Neural progenitor cell (in vitro differentiated cells): ENCODE measurements at regions not wholly inside any gene's neighbourhood (a gene's known extent, or its start where the extent isn't known, plus 50 kb on each side); places are given as distances from the start of the nearest gene placed in this dataset.

Experiments
- DNase-seq: peaks from one replicate; pipeline ENCODE4 v3.0.0-alpha.2; 2016; ENCODE audit warnings: low spot score
- H2AFZ ChIP-seq: fragments of 200-600 bp; sonication (generic); replicated peaks from 2 replicates; pipeline ENCODE4 v1.6.1; 2016; ENCODE audit warnings: antibody characterized with exemption
- H3F3A ChIP-seq: fragments of 200-600 bp; sonication (generic); 2 replicates; pipeline ENCODE4 v1.6.1; 2016; ENCODE audit warnings: antibody characterized with exemption, low read depth
- H3K27ac ChIP-seq: fragments of 200-600 bp; sonication (generic); 2 replicates; pipeline ENCODE4 v1.5.1; 2016; ENCODE audit warnings: mild to moderate bottlenecking
- H3K27me3 ChIP-seq: fragments of 200-600 bp; sonication (generic); 2 replicates; pipeline ENCODE4 v1.6.1; 2016; ENCODE audit warnings: mild to moderate bottlenecking, moderate library complexity
- H3K36me3 ChIP-seq: fragments of 200-600 bp; sonication (generic); 2 replicates; pipeline ENCODE4 v1.5.1; 2016
- H3K4me1 ChIP-seq: fragments of 200-600 bp; sonication (generic); 2 replicates; pipeline ENCODE4 v1.6.1; 2016; ENCODE audit warnings: mixed run types
- H3K4me2 ChIP-seq: fragments of 200-600 bp; sonication (generic); 2 replicates; pipeline ENCODE4 v1.6.1; 2016
- H3K4me3 ChIP-seq: fragments of 200-600 bp; sonication (generic); 2 replicates; pipeline ENCODE4 v1.5.1; 2016
- H3K79me2 ChIP-seq: fragments of 200-600 bp; sonication (generic); 2 replicates; pipeline ENCODE4 v1.6.1; 2016; ENCODE audit warnings: low read depth
- H3K9ac ChIP-seq: fragments of 200-600 bp; sonication (generic); 2 replicates; pipeline ENCODE4 v1.6.1; 2016
- H3K9me3 ChIP-seq: fragments of 200-600 bp; sonication (generic); 2 replicates; pipeline ENCODE4 v1.5.1; 2016; ENCODE audit warnings: low read depth
- H4K20me1 ChIP-seq: fragments of 200-600 bp; sonication (generic); 2 replicates; pipeline ENCODE4 v1.6.1; 2016; ENCODE audit warnings: low read depth
- H3K27ac Mint-ChIP-seq: 3 replicates; pipeline ENCODE4 v1.8.0; 2021; ENCODE audit warnings: mixed read lengths
- H3K27me3 Mint-ChIP-seq: 2 replicates; pipeline ENCODE4 v1.8.0; 2022; ENCODE audit warnings: low read depth, mild to moderate bottlenecking, inconsistent platforms, moderate library complexity, mixed read lengths; ENCODE audit not compliant: insufficient read depth
- H3K36me3 Mint-ChIP-seq: 3 replicates; pipeline ENCODE4 v1.8.0; 2021; ENCODE audit warnings: mixed read lengths
- H3K4me1 Mint-ChIP-seq: 3 replicates; pipeline ENCODE4 v1.8.0; 2021; ENCODE audit warnings: mixed read lengths
- H3K4me3 Mint-ChIP-seq: 3 replicates; pipeline ENCODE4 v1.8.0; 2021; ENCODE audit warnings: mild to moderate bottlenecking, moderate library complexity, mixed read lengths
- H3K9me3 Mint-ChIP-seq: 3 replicates; pipeline ENCODE4 v1.8.0; 2020; ENCODE audit warnings: mixed read lengths
- CTCF ChIP-seq: fragments of 200-600 bp; sonication (generic); IDR thresholded peaks from 2 replicates; pipeline ENCODE4 v1.5.1; 2017; ENCODE audit warnings: antibody characterized with exemption, mild to moderate bottlenecking
- EZH2 ChIP-seq: fragments of 200-600 bp; sonication (generic); IDR thresholded peaks from 2 replicates; pipeline ENCODE4 v1.6.1; 2017; ENCODE audit warnings: antibody characterized with exemption, mild to moderate bottlenecking, moderate library complexity
- EZH2phosphoT487 ChIP-seq: fragments of 200-600 bp; sonication (generic); IDR thresholded peaks from 2 replicates; pipeline ENCODE4 v1.6.1; 2017; ENCODE audit warnings: antibody characterized with exemption

- TF ChIP-seq EZH2phosphoT487 (no peak), EZH2 (no peak), CTCF (no peak)
- Histone ChIP-seq H3K9me3 (no peaks in the 10 kb centered on the region), H2AFZ (no peak overlapping the region), H3K36me3 (no peaks in the 10 kb centered on the region), H3K27me3 (no peaks in the 10 kb centered on the region), H3F3A (no peaks in the 10 kb centered on the region), H4K20me1 (no peaks in the 10 kb centered on the region), H3K79me2 (no peaks in the 10 kb centered on the region), H3K4me2 (no peak overlapping the region), H3K27ac (no peak overlapping the region), H3K4me3 (no peak overlapping the region), H3K9ac (no peak overlapping the region), H3K4me1 (peaks cover 5% of the 10 kb centered on the region)
- no peak for DNase-seq
- H3K4me1 Mint-ChIP-seq = peaks cover 21% of the 10 kb centered on the region
- H3K9me3 Mint-ChIP-seq = no peaks in the 10 kb centered on the region
- H3K27me3 Mint-ChIP-seq = peaks cover 8% of the 10 kb centered on the region
- H3K27ac Mint-ChIP-seq = no peak overlapping the region
- H3K4me3 Mint-ChIP-seq = no peak overlapping the region
- no peaks in the 10 kb centered on the region for H3K36me3 Mint-ChIP-seq
Measured at GRCh38 chr1:96541491-96541890, 180.1 kb upstream of the PTBP2 start.

- Histone ChIP-seq H3K79me2 (no peaks in the 10 kb centered on the region), H3K4me3 (no peak overlapping the region), H3K27ac (no peak overlapping the region), H3K27me3 (no peaks in the 10 kb centered on the region), H3F3A (no peaks in the 10 kb centered on the region), H3K36me3 (no peaks in the 10 kb centered on the region), H2AFZ (peak overlapping the region; percentile 78), H4K20me1 (no peaks in the 10 kb centered on the region), H3K9me3 (no peaks in the 10 kb centered on the region), H3K9ac (no peak overlapping the region), H3K4me2 (no peak overlapping the region), H3K4me1 (peaks cover 5% of the 10 kb centered on the region)
- H3K9me3 Mint-ChIP-seq = no peaks in the 10 kb centered on the region
- peaks cover 4% of the 10 kb centered on the region for H3K27me3 Mint-ChIP-seq
- DNase-seq = no peak
- H3K27ac Mint-ChIP-seq = no peak overlapping the region
- H3K4me1 Mint-ChIP-seq = peaks cover 11% of the 10 kb centered on the region
- TF ChIP-seq EZH2 (no peak), EZH2phosphoT487 (no peak), CTCF (no peak)
- no peak overlapping the region for H3K4me3 Mint-ChIP-seq
- no peaks in the 10 kb centered on the region for H3K36me3 Mint-ChIP-seq
Measured at GRCh38 chr1:96544051-96544830, 177.3 kb upstream of the PTBP2 start.

GRCh38 chr1:96544831-96545221 is 176.8 kb upstream of the PTBP2 start:
- Mint-ChIP-seq H3K36me3 (no peaks in the 10 kb centered on the region), H3K27ac (no peak overlapping the region), H3K27me3 (peaks cover 4% of the 10 kb centered on the region), H3K9me3 (no peaks in the 10 kb centered on the region), H3K4me3 (no peak overlapping the region), H3K4me1 (peaks cover 5% of the 10 kb centered on the region)
- H4K20me1 ChIP-seq = no peaks in the 10 kb centered on the region
- no peaks in the 10 kb centered on the region for H3K79me2 ChIP-seq
- H3K27me3 ChIP-seq = no peaks in the 10 kb centered on the region
- no peak overlapping the region for H3K4me2 ChIP-seq
- TF ChIP-seq EZH2phosphoT487 (no peak), CTCF (no peak), EZH2 (no peak)
- no peaks in the 10 kb centered on the region for H3F3A ChIP-seq
- no peak overlapping the region for H3K4me3 ChIP-seq
- H3K27ac ChIP-seq = no peak overlapping the region
- H3K36me3 ChIP-seq = no peaks in the 10 kb centered on the region
- peak overlapping the region; percentile 78 for H2AFZ ChIP-seq
- H3K4me1 ChIP-seq = peaks cover 5% of the 10 kb centered on the region
- no peaks in the 10 kb centered on the region for H3K9me3 ChIP-seq
- no peak for DNase-seq
- no peak overlapping the region for H3K9ac ChIP-seq
